Activated T-helper 1 cell treated with anti-CD3 and anti-CD28 coated beads, Interleukin-12 subunit alpha, Interleukin-12 subunit beta, Interleukin-2, Interleukin-4 antibody, amounts not matched to agents 30 ng/mL and 10 ng/mL and 1 ng/mL, durations not matched to agents 14 hours and 24 hours and 36 hours (primary cell): ENCODE measurements at regions not wholly inside any gene's neighbourhood (a gene's known extent, or its start where the extent isn't known, plus 50 kb on each side); places are given as distances from the start of the nearest gene placed in this dataset.

Source experiments
- DNase-seq: peaks from one replicate; pipeline ENCODE4 v3.0.0; 2021; ENCODE audit warnings: low spot score
- H3K27ac Mint-ChIP-seq: one replicate; pipeline ENCODE4 v1.8.0; 2021; ENCODE audit warnings: mild to moderate bottlenecking, mixed read lengths
- H3K27me3 Mint-ChIP-seq: one replicate; pipeline ENCODE4 v1.8.0; 2022; ENCODE audit warnings: mild to moderate bottlenecking, moderate library complexity, mixed read lengths; ENCODE audit not compliant: insufficient read depth
- H3K36me3 Mint-ChIP-seq: one replicate; pipeline ENCODE4 v1.8.0; 2021; ENCODE audit warnings: low read depth, mixed read lengths
- H3K4me1 Mint-ChIP-seq: one replicate; pipeline ENCODE4 v1.8.0; 2021; ENCODE audit warnings: low read depth, mixed read lengths
- H3K4me3 Mint-ChIP-seq: one replicate; pipeline ENCODE4 v1.8.0; 2021; ENCODE audit warnings: mild to moderate bottlenecking, moderate library complexity, mixed read lengths
- H3K9me3 Mint-ChIP-seq: one replicate; pipeline ENCODE4 v1.8.0; 2021; ENCODE audit warnings: mixed read lengths
- intact Hi-C: fragments of 100-400 bp; cut with micrococcal nuclease; formaldehyde crosslinking; loops from one replicate; pipeline ENCODE4 v1.15.1; 2024

GRCh38 chr5:156020647-156021046, 306.3 kb upstream of the SGCD start:
- DNase-seq, result no peak
- H3K27me3 Mint-ChIP-seq, result peaks cover 1% of the 10 kb centered on the region
- no peaks in the 10 kb centered on the region for H3K9me3 Mint-ChIP-seq
- intact Hi-C loops, result no loop called here
- H3K36me3 Mint-ChIP-seq, result no peaks in the 10 kb centered on the region
- no peak overlapping the region for H3K4me3 Mint-ChIP-seq
- no peaks in the 10 kb centered on the region for H3K4me1 Mint-ChIP-seq
- no peak overlapping the region for H3K27ac Mint-ChIP-seq

DNA sequence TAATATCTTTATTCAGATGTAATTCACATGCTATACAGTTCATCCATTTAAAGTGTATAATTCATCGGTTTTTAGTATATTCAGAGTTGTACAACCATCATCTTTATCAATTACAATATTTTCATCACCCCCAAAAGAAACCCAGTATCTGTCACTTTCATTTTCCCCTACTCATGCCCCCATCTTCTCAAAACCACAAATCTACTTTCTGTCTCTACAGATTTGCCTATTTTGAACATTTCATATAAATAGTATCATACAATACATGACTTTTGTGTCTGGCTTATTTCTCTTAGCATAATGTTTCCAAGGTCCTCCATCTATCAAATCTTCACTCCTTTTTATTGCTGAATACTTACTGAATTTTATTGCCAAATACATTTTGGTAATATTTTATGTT, 305.1 kb upstream of the SGCD start:
- no peaks in the 10 kb centered on the region for H3K36me3 Mint-ChIP-seq
- H3K27me3 Mint-ChIP-seq, result peaks cover 1% of the 10 kb centered on the region
- no peak overlapping the region for H3K4me3 Mint-ChIP-seq
- DNase-seq, result no peak
- no peaks in the 10 kb centered on the region for H3K4me1 Mint-ChIP-seq
- H3K9me3 Mint-ChIP-seq, result no peaks in the 10 kb centered on the region
- H3K27ac Mint-ChIP-seq, result no peak overlapping the region
- intact Hi-C loops, result no loop called here

GRCh38 chr5:156025656-156026055, 301.3 kb upstream of the SGCD start:
- intact Hi-C loops, result no loop called here
- Mint-ChIP-seq H3K9me3 (no peaks in the 10 kb centered on the region), H3K4me3 (no peak overlapping the region), H3K36me3 (no peaks in the 10 kb centered on the region), H3K4me1 (no peaks in the 10 kb centered on the region), H3K27me3 (peaks cover 4% of the 10 kb centered on the region), H3K27ac (no peak overlapping the region)
- DNase-seq, result no peak

GRCh38 chr5:156031181-156031580, 295.8 kb upstream of the SGCD start:
- H3K9me3 Mint-ChIP-seq, result no peaks in the 10 kb centered on the region
- H3K27ac Mint-ChIP-seq, result no peak overlapping the region
- no peaks in the 10 kb centered on the region for H3K36me3 Mint-ChIP-seq
- no peak for DNase-seq
- intact Hi-C loops, result no loop called here
- peaks cover 2% of the 10 kb centered on the region for H3K27me3 Mint-ChIP-seq
- H3K4me1 Mint-ChIP-seq, result no peaks in the 10 kb centered on the region
- H3K4me3 Mint-ChIP-seq, result no peak overlapping the region

GRCh38 chr5:156036640-156037039, 290.3 kb upstream of the SGCD start:
- H3K9me3 Mint-ChIP-seq, result no peaks in the 10 kb centered on the region
- H3K36me3 Mint-ChIP-seq, result no peaks in the 10 kb centered on the region
- H3K27ac Mint-ChIP-seq, result no peak overlapping the region
- H3K4me3 Mint-ChIP-seq, result no peak overlapping the region
- peaks cover 2% of the 10 kb centered on the region for H3K27me3 Mint-ChIP-seq
- no peak for DNase-seq
- intact Hi-C loops, result no loop called here
- H3K4me1 Mint-ChIP-seq, result no peaks in the 10 kb centered on the region

DNA sequence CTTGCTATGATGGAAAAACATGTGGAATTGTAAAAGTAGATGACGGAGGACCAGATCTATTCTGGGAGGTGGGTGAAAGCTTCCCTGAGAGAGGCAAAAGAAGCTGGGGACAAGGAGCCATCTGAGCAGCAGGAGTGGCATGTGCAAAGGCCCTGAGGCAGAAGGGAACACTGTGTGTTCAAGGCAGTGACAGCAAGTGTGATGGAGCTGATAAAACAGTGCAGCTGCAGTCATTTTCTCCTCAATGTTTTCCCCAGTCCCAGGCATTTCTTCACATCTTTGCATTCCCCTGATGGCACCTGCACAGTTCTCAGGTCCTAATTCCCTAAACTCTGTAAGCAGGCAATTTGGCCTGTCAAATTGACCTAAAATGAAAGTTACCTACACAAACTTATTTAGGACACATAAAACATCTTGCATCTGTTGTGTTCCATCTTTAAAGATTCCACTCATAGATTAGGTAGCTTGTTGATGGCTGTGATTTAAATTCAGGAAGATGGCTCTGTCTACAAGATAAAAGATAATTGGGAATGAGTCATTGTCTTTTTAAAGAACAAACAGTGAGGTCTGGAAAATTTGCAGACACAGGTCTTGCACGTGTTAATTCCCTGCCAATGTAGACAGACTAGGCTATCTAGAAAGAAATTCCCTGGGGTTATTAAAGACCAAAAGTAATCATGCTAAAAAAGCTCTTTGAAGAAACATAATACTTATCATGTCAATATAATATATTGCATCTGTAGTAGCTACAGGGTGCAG, 289.6 kb upstream of the SGCD start:
- DNase-seq, result no peak
- intact Hi-C loops, result no loop called here

DNA sequence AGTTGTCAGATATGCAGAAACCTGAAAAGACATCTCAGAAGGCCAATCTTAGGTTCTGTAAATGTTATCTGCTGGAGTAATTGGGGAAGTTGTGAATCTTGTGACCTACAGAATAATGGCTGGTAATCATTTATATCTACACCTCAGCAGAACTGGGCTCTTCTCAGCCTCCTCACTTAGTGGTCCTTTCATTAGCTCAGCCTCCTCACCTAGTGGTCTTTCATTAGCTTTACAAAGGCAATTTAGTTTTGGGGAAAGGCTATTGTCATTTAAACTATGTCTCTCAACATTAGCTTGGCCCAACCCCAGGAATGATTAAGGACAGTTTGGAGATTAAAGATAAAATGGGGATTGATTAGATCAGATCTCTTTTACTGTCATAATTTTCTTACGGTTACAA, 284.2 kb upstream of the SGCD start:
- Mint-ChIP-seq H3K27ac (no peak overlapping the region), H3K9me3 (no peaks in the 10 kb centered on the region), H3K27me3 (no peaks in the 10 kb centered on the region), H3K36me3 (no peaks in the 10 kb centered on the region), H3K4me1 (no peaks in the 10 kb centered on the region), H3K4me3 (no peak overlapping the region)
- intact Hi-C loops, result no loop called here
- no peak for DNase-seq

More for the DNA sequence above, 289.6 kb upstream of the SGCD start:
- no peak overlapping the region for H3K27ac Mint-ChIP-seq
- no peak overlapping the region for H3K4me3 Mint-ChIP-seq
- peaks cover 2% of the 10 kb centered on the region for H3K27me3 Mint-ChIP-seq
- H3K9me3 Mint-ChIP-seq, result no peaks in the 10 kb centered on the region
- H3K4me1 Mint-ChIP-seq, result no peaks in the 10 kb centered on the region
- H3K36me3 Mint-ChIP-seq, result no peaks in the 10 kb centered on the region

GRCh38 chr5:156043351-156043750, 283.6 kb upstream of the SGCD start:
- no peaks in the 10 kb centered on the region for H3K4me1 Mint-ChIP-seq

DNA sequence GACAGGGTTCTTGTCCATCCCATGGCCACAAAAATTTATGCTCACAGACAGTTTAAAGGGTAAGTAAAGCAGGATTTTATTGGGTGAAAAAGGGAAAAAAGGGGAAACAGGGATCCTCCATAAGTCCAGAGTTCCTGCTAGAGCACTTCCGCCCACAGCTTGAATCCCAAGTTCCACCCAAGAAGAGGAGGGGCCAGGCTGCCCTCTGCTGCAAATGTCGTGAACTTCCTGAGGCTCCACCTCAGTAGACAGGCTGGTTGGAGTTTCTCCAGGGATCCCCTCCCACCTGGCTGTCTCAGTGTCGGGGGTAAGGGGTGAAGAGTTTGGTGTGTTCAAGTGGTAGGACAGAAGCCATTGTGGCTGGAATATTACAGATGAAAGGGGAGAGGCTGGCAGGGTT, 275.0 kb upstream of the SGCD start:
- no peak overlapping the region for H3K27ac Mint-ChIP-seq

More at GRCh38 chr5:156043351-156043750, 283.6 kb upstream of the SGCD start:
- Mint-ChIP-seq H3K4me3 (no peak overlapping the region), H3K9me3 (no peaks in the 10 kb centered on the region), H3K36me3 (no peaks in the 10 kb centered on the region), H3K27ac (no peak overlapping the region), H3K27me3 (no peaks in the 10 kb centered on the region)
- intact Hi-C loops, result no loop called here
- DNase-seq, result no peak

DNA sequence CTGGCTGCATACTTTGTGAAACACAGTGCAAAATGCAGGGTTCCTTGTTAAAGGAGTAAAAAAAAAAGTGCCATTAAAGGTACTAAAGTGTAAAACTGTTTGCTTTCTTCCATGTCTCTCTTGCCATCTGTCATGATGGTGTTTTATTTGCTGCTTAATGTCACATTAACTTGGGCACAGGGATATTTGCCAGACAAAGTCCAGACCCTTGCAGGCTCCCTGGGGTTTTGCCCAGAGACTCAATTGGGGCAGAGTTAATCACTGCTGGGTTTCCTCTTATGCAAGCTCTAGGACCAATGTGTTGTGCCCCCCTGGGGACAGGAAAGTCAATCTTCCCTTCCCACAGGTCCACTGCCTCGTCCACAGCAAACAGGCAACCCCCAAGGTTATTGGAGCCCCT, 274.3 kb upstream of the SGCD start:
- no peak overlapping the region for H3K4me3 Mint-ChIP-seq
- H3K27ac Mint-ChIP-seq, result no peak overlapping the region
- H3K27me3 Mint-ChIP-seq, result no peaks in the 10 kb centered on the region
- intact Hi-C loops, result no loop called here
- no peaks in the 10 kb centered on the region for H3K9me3 Mint-ChIP-seq
- DNase-seq, result no peak
- H3K4me1 Mint-ChIP-seq, result no peaks in the 10 kb centered on the region
- no peaks in the 10 kb centered on the region for H3K36me3 Mint-ChIP-seq

More for the DNA sequence above, 275.0 kb upstream of the SGCD start:
- Mint-ChIP-seq H3K27me3 (no peaks in the 10 kb centered on the region), H3K4me3 (no peak overlapping the region), H3K4me1 (no peaks in the 10 kb centered on the region), H3K36me3 (no peaks in the 10 kb centered on the region), H3K9me3 (no peaks in the 10 kb centered on the region)
- no peak for DNase-seq
- intact Hi-C loops, result no loop called here

- Mint-ChIP-seq H3K4me3 (no peak overlapping the region), H3K4me1 (no peaks in the 10 kb centered on the region), H3K9me3 (no peaks in the 10 kb centered on the region), H3K27me3 (no peaks in the 10 kb centered on the region), H3K27ac (no peak overlapping the region), H3K36me3 (no peaks in the 10 kb centered on the region)
- intact Hi-C loops, result no loop called here
- no peak for DNase-seq
These were observed 273.9 kb upstream of the SGCD start for GRCh38 chr5:156053056-156053455.

DNA sequence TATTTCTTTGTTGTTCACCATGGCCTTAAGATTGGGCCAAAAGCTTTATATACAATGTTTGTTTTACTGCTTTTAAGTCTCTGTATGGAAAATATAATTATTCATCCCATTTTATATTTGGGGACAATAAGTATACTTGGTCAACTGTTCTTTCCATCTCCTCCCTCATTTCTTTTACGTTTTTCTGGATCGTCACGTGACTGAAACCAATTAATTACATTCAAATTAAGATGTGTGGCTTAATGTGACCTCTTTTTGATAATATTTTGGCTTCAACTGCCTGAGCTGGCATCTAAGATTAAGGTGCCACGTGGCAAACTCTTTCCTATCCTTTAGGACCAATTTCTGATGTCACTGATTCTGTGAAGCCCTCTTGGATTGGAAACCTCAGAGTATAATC, 250.1 kb upstream of the SGCD start:
- Mint-ChIP-seq H3K27ac (no peak overlapping the region), H3K27me3 (no peaks in the 10 kb centered on the region), H3K4me3 (no peak overlapping the region), H3K36me3 (no peaks in the 10 kb centered on the region), H3K4me1 (no peaks in the 10 kb centered on the region), H3K9me3 (peaks cover 8% of the 10 kb centered on the region)
- intact Hi-C loops, result no loop called here
- no peak for DNase-seq

DNA sequence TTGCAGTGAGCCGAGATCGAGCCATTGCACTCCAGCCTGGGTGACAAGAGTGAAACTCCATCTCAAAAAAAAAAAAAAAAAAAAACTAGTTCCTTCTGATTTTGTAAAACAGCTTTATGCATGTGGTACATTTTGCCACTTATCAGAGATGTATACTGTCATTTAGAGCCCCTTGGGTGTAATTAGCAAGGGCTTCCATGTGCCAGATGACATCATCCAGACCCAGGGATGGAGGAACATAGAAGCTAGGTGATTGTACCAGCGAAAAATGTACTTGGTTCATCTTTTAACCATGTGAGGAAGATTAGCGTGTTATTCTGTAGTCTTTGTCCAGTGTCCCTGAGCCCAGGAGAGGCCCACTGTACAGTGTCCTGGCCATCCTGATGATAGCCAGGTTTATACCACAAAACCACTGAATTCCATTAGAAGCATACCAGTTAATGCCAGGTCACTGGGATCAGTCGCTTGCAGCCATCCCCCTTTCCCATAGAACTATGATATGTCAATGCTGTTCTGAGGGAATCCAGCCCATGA, 239.3 kb upstream of the SGCD start:
- no peak overlapping the region for H3K27ac Mint-ChIP-seq
- no peaks in the 10 kb centered on the region for H3K4me1 Mint-ChIP-seq
- H3K27me3 Mint-ChIP-seq, result no peaks in the 10 kb centered on the region
- H3K4me3 Mint-ChIP-seq, result no peak overlapping the region
- H3K36me3 Mint-ChIP-seq, result no peaks in the 10 kb centered on the region
- H3K9me3 Mint-ChIP-seq, result peaks cover 10% of the 10 kb centered on the region
- DNase-seq, result no peak
- intact Hi-C loops, result no loop called here
